SK-N-SH treated with all-trans-retinoic acid at 6 μM for 48 hours (cell line): ENCODE measurements at regions not wholly inside any gene's neighbourhood (a gene's known extent, or its start where the extent isn't known, plus 50 kb on each side); places are given as distances from the start of the nearest gene placed in this dataset.

Experiments
- ATAC-seq: fragments of 200-7000 bp; cut with Tn5 transposase; 3 replicates; pipeline ENCODE4 v1.9.1; 2020; ENCODE audit warnings: mild to moderate bottlenecking, moderate library complexity
- ARNTL ChIP-seq: fragments of 450-650 bp; formaldehyde crosslinking; IDR thresholded peaks from 2 replicates; pipeline ENCODE4 v1.5.0; 2020; ENCODE audit warnings: low read depth, mild to moderate bottlenecking, moderate library complexity, borderline replicate concordance
- BACH2 ChIP-seq: fragments of 250-450 bp; sonication (Bioruptor Pico); IDR thresholded peaks from 2 replicates; pipeline ENCODE4 v1.9.0; 2021; ENCODE audit warnings: mild to moderate bottlenecking, borderline replicate concordance
- CREB5 ChIP-seq: fragments of 250-450 bp; sonication (Bioruptor Pico); IDR thresholded peaks from 2 replicates; pipeline ENCODE4 v1.5.1; 2020; ENCODE audit warnings: low read depth, mild to moderate bottlenecking, moderate library complexity
- ESRRG ChIP-seq: fragments of 250-450 bp; sonication (Bioruptor Pico); IDR thresholded peaks from 2 replicates; pipeline ENCODE4 v1.6.1; 2021; ENCODE audit warnings: mild to moderate bottlenecking
- GLIS3 ChIP-seq: fragments of 250-450 bp; sonication (Bioruptor Pico); IDR thresholded peaks from 2 replicates; pipeline ENCODE4 v1.5.0; 2020; ENCODE audit warnings: mild to moderate bottlenecking, moderate library complexity
- ISL1 ChIP-seq: fragments of 250-450 bp; sonication (Bioruptor Pico); IDR thresholded peaks from 2 replicates; pipeline ENCODE4 v2.1.2; 2022; ENCODE audit warnings: mild to moderate bottlenecking, moderate library complexity
- OSR1 ChIP-seq: fragments of 250-450 bp; sonication (Bioruptor Pico); IDR thresholded peaks from 2 replicates; pipeline ENCODE4 v1.8.0; 2022; ENCODE audit warnings: moderate library complexity, mild to moderate bottlenecking, inconsistent platforms
- PPARA ChIP-seq: fragments of 250-450 bp; sonication (Bioruptor Pico); IDR thresholded peaks from 2 replicates; pipeline ENCODE4 v1.5.0; 2020; ENCODE audit warnings: mild to moderate bottlenecking, borderline replicate concordance
- RARB ChIP-seq: fragments of 250-450 bp; sonication (Bioruptor Pico); IDR thresholded peaks from 2 replicates; pipeline ENCODE4 v1.8.0; 2021; ENCODE audit warnings: mild to moderate bottlenecking, moderate library complexity
- SNAI2 ChIP-seq: fragments of 250-450 bp; sonication (Bioruptor Pico); IDR thresholded peaks from 2 replicates; pipeline ENCODE4 v1.5.0; 2020; ENCODE audit warnings: mild to moderate bottlenecking, moderate library complexity
- TCF4 ChIP-seq: fragments of 250-450 bp; sonication (Bioruptor Pico); IDR thresholded peaks from 2 replicates; pipeline ENCODE4 v1.8.0; 2021; ENCODE audit warnings: mild to moderate bottlenecking, moderate library complexity, borderline replicate concordance
- TOX ChIP-seq: fragments of 250-450 bp; sonication (Bioruptor Pico); IDR thresholded peaks from 2 replicates; pipeline ENCODE4 v1.8.0; 2021; ENCODE audit warnings: mild to moderate bottlenecking, moderate library complexity, borderline replicate concordance
- ZC3H10 ChIP-seq: fragments of 250-450 bp; sonication (Bioruptor Pico); IDR thresholded peaks from 2 replicates; pipeline ENCODE4 v1.5.1; 2021; ENCODE audit warnings: mild to moderate bottlenecking, moderate library complexity
- ZFP3 ChIP-seq: fragments of 250-450 bp; sonication (Bioruptor Pico); IDR thresholded peaks from 2 replicates; pipeline ENCODE4 v1.5.0; 2020; ENCODE audit warnings: mild to moderate bottlenecking, moderate library complexity
- ZFP30 ChIP-seq: fragments of 450-650 bp; formaldehyde crosslinking; IDR thresholded peaks from 2 replicates; pipeline ENCODE4 v1.5.0; 2022; ENCODE audit warnings: mild to moderate bottlenecking, moderate library complexity
- ZNF565 ChIP-seq: fragments of 450-650 bp; formaldehyde crosslinking; conservative IDR thresholded peaks from 2 replicates; pipeline ENCODE4 v1.5.0; 2020; ENCODE audit warnings: low read depth, mild to moderate bottlenecking, moderate library complexity
- ZNF70 ChIP-seq: fragments of 450-650 bp; formaldehyde crosslinking; IDR thresholded peaks from 2 replicates; pipeline ENCODE4 v1.5.0; 2020; ENCODE audit warnings: mild to moderate bottlenecking, moderate library complexity
- ZNF8 ChIP-seq: fragments of 450-650 bp; formaldehyde crosslinking; IDR thresholded peaks from 2 replicates; pipeline ENCODE4 v1.5.0; 2020; ENCODE audit warnings: mild to moderate bottlenecking, moderate library complexity
- TF ChIP-seq, protein P1 (sequence below): fragments of 250-450 bp; sonication (Bioruptor Pico); IDR thresholded peaks from 2 replicates; pipeline ENCODE4 v1.5.0; 2020; ENCODE audit warnings: mild to moderate bottlenecking, moderate library complexity
- TF ChIP-seq, protein P2 (sequence below): fragments of 250-450 bp; sonication (Bioruptor Pico); IDR thresholded peaks from 2 replicates; pipeline ENCODE4 v1.8.0; 2021; ENCODE audit warnings: low read depth, mild to moderate bottlenecking, moderate library complexity, borderline replicate concordance
- TF ChIP-seq, protein P3 (sequence below): fragments of 250-450 bp; sonication (Bioruptor Pico); IDR thresholded peaks from 2 replicates; pipeline ENCODE4 v1.8.0; 2020; ENCODE audit warnings: mild to moderate bottlenecking, moderate library complexity, borderline replicate concordance

DNA sequence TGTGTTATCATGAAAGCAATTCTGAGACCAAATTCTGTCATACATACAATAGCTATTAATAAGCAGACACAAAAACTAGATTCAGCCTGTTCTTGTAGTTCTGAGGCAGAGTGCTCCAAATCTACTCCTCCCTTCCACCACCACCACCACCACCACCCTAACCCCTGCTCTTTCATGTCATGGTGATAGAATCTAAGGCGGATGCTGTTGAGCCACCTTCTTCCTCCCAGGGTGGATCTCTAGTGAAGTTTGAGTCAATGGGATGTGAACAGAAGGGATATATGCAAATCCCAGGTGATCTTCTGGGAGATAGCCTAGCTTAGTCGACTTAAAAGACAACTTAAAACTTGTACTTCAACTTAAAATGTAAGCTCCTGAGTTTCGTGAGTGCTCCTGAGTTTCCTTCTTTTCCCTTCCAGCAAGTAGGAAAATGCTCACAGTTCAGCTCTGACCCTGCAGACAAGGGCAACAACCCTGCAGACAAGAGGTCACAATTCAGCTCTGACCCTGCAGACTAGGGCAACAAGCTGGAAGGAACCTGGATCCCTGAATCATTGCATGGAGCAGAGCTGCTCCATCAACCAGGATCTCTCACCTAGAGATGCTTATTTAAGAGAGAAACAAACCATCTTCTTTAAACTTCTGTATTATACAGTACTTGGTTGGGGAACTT, 204.1 kb downstream of the TTC8 start:
- TF ChIP-seq ESRRG, result no peak
- no peak for TF ChIP-seq ZNF8
- TF ChIP-seq ISL1, result no peak
- TF ChIP-seq CREB5 (CRISPR knock-in tag), result no peak
- TF ChIP-seq ZC3H10 (CRISPR knock-in tag), result no peak
- no peak for TF ChIP-seq ZFP30 (CRISPR knock-in tag)
- no peak for TF ChIP-seq OSR1 (CRISPR knock-in tag)
- TF ChIP-seq PPARA, result no peak
- no peak for TF ChIP-seq TCF4
- no peak for TF ChIP-seq SNAI2 (CRISPR knock-in tag)
- TF ChIP-seq GLIS3 (CRISPR knock-in tag), result no peak
- no peak for TF ChIP-seq BACH2 (CRISPR knock-in tag)
- TF ChIP-seq ZFP3 (CRISPR knock-in tag), result no peak
- no peak for TF ChIP-seq RARB (CRISPR knock-in tag)
- TF ChIP-seq, protein P1, sequence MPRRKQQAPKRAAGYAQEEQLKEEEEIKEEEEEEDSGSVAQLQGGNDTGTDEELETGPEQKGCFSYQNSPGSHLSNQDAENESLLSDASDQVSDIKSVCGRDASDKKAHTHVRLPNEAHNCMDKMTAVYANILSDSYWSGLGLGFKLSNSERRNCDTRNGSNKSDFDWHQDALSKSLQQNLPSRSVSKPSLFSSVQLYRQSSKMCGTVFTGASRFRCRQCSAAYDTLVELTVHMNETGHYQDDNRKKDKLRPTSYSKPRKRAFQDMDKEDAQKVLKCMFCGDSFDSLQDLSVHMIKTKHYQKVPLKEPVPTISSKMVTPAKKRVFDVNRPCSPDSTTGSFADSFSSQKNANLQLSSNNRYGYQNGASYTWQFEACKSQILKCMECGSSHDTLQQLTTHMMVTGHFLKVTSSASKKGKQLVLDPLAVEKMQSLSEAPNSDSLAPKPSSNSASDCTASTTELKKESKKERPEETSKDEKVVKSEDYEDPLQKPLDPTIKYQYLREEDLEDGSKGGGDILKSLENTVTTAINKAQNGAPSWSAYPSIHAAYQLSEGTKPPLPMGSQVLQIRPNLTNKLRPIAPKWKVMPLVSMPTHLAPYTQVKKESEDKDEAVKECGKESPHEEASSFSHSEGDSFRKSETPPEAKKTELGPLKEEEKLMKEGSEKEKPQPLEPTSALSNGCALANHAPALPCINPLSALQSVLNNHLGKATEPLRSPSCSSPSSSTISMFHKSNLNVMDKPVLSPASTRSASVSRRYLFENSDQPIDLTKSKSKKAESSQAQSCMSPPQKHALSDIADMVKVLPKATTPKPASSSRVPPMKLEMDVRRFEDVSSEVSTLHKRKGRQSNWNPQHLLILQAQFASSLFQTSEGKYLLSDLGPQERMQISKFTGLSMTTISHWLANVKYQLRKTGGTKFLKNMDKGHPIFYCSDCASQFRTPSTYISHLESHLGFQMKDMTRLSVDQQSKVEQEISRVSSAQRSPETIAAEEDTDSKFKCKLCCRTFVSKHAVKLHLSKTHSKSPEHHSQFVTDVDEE (CRISPR knock-in tag), result no peak
- TF ChIP-seq, protein P2, sequence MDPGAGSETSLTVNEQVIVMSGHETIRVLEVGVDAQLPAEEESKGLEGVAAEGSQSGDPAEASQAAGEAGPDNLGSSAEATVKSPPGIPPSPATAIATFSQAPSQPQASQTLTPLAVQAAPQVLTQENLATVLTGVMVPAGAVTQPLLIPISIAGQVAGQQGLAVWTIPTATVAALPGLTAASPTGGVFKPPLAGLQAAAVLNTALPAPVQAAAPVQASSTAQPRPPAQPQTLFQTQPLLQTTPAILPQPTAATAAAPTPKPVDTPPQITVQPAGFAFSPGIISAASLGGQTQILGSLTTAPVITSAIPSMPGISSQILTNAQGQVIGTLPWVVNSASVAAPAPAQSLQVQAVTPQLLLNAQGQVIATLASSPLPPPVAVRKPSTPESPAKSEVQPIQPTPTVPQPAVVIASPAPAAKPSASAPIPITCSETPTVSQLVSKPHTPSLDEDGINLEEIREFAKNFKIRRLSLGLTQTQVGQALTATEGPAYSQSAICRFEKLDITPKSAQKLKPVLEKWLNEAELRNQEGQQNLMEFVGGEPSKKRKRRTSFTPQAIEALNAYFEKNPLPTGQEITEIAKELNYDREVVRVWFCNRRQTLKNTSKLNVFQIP (CRISPR knock-in tag), result no peak
- no peak for ATAC-seq

DNA sequence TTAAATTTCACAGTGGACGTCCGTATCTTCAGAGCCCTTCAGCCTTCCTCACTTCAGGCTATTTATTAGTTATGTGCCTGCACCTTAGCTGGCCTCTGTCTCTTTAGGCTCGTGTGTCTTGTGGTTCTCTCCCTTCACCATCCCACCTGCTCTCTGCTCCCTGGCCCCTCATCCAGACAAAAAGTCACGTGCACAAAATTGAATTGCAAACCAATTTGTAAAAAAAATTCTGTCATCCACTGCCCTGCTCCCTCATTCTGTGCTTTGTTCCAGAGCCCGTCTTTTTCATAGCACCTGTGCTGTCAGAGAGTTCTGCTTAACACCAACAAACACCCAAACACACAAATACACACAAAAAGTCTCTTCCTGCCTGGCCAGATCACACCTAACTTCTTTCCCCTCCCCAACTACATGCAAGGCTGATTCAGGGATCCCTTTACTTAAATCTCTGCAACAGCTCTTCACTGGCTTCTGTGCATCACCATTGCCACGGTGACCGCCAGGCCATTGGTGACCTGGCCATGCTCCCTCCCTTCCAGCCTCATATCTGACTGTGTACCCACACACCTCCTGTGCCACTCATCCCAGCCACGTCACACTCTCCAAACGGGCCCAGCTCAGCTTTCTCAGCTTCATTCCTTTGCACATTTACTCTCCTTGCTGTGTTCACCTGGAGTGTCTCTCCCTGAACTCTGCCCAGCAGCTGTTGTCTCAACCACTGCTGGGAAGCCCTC, 205.7 kb downstream of the TTC8 start:
- no peak for TF ChIP-seq GLIS3 (CRISPR knock-in tag)
- no peak for TF ChIP-seq ZNF70 (CRISPR knock-in tag)
- TF ChIP-seq ESRRG, result no peak
- no peak for TF ChIP-seq TCF4
- no peak for TF ChIP-seq ZFP3 (CRISPR knock-in tag)
- TF ChIP-seq BACH2 (CRISPR knock-in tag), result no peak
- no peak for TF ChIP-seq ZFP30 (CRISPR knock-in tag)
- TF ChIP-seq, protein P1 (CRISPR knock-in tag), result no peak
- TF ChIP-seq OSR1 (CRISPR knock-in tag), result no peak
- no peak for TF ChIP-seq RARB (CRISPR knock-in tag)
- no peak for TF ChIP-seq TOX (CRISPR knock-in tag)
- TF ChIP-seq ZNF8, result no peak
- no peak for TF ChIP-seq CREB5 (CRISPR knock-in tag)
- no peak for TF ChIP-seq PPARA
- no peak for TF ChIP-seq ZNF565 (CRISPR knock-in tag)
- TF ChIP-seq, protein P2 (CRISPR knock-in tag), result no peak
- no peak for TF ChIP-seq ISL1
- TF ChIP-seq ARNTL (CRISPR knock-in tag), result no peak
- TF ChIP-seq, protein P3, sequence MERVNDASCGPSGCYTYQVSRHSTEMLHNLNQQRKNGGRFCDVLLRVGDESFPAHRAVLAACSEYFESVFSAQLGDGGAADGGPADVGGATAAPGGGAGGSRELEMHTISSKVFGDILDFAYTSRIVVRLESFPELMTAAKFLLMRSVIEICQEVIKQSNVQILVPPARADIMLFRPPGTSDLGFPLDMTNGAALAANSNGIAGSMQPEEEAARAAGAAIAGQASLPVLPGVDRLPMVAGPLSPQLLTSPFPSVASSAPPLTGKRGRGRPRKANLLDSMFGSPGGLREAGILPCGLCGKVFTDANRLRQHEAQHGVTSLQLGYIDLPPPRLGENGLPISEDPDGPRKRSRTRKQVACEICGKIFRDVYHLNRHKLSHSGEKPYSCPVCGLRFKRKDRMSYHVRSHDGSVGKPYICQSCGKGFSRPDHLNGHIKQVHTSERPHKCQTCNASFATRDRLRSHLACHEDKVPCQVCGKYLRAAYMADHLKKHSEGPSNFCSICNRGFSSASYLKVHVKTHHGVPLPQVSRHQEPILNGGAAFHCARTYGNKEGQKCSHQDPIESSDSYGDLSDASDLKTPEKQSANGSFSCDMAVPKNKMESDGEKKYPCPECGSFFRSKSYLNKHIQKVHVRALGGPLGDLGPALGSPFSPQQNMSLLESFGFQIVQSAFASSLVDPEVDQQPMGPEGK (CRISPR knock-in tag), result no peak
- TF ChIP-seq, all 23 proteins: peak for 0
- ATAC-seq, result no peak; the same call in 2 of the 3 replicates
